Fibroblast of lung (primary cell): ENCODE measurements at regions not wholly inside any gene's neighbourhood (a gene's known extent, or its start where the extent isn't known, plus 50 kb on each side); places are given as distances from the start of the nearest gene placed in this dataset.

Experiments used
- CTCF ChIP-seq, 2 donors: IDR thresholded peaks in 1 of 2; conservative IDR thresholded peaks in 1 of 2; 1 replicate in 1 of 2; 2 replicates in 1 of 2; pipeline ENCODE4 v1.5.1; 2011 to 2012; ENCODE audit warnings: low read length in 2 of 2, control low read depth in 1 of 2, inconsistent platforms in 1 of 2, low read depth in 1 of 2, mild to moderate bottlenecking in 1 of 2
- EZH2 ChIP-seq: IDR thresholded peaks from 2 replicates; pipeline ENCODE4 v1.5.1; 2012; ENCODE audit warnings: low read length, control low read depth, mild to moderate bottlenecking; ENCODE audit errors: missing control alignments

- no peak for TF ChIP-seq CTCF (conservative IDR thresholded peaks at IDR 0.05 in 1 of 2, IDR thresholded peaks at IDR 0.05 in 1 of 2; ENCODE audit: low read depth in 1 of 2, low read length in 2 of 2)
- no peak for TF ChIP-seq EZH2
Observed at GRCh38 chr12:4005851-4006430, 132.7 kb upstream of the PARP11 start.
